Posterior cingulate gyrus (tissue), 11 donors: ENCODE measurements at regions not wholly inside any gene's neighbourhood (a gene's known extent, or its start where the extent isn't known, plus 50 kb on each side); places are given as distances from the start of the nearest gene placed in this dataset.

Source experiments
- DNase-seq, 10 donors: peaks; one replicate each; pipeline versions ENCODE4 v3.0.0 to v3.0.0-alpha.2; 2020 to 2021; ENCODE audit warnings: mixed read lengths in 3 of 10
- intact Hi-C: fragments of 100-400 bp; cut with DNase I; formaldehyde crosslinking; loops from one replicate; pipeline ENCODE4 v1.15.1; 2023

- intact Hi-C loops: no loop called here
- no peak for DNase-seq
Observed at GRCh38 chr1:4526747-4527146, 127.7 kb upstream of the AJAP1 start.

- intact Hi-C loops: no loop called here
- DNase-seq: peak in 5 of 10 donors; percentile 31 to 90 (median 39)
Observed at GRCh38 chr1:4527819-4528218, 126.6 kb upstream of the AJAP1 start.

GRCh38 chr1:4528590-4528989 lies 125.8 kb upstream of the AJAP1 start:
- intact Hi-C loops: no loop called here
- DNase-seq: no peak

DNA sequence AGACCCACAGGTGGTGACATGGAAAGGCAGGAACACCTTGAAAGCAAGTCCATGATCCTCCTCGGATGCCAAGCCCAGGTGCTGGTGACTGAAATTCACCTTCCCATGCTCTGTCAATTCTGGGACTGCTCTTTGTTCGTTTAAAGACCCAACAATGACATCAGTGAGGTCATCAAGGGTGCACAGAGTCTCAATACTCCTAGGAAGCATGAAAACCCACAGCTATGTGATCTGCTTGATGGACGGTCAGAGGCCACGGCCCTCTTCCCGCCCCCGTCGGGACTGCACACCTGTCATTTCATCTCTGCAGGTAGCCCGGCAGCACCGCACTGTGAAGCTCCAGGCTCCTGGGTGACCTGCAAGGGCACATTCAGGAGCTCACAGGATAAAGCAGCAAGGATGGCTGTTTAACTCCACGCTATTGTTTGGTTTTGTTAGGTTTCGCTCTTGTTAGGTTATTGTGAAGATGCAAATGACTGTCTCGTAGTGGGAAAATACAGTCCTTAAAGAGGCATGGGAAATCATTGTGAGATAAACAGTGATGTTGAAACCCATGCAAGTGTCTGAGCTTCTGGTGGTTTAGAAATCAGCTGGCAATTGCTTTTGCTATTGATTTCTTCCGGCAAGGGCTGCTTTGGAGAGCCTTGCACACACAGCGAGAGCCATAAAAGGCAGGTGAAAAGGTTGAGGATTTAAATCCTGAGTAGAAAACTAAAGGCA lies 124.8 kb upstream of the AJAP1 start:
- intact Hi-C loops: no loop called here
- DNase-seq: no peak

- no peak for DNase-seq
- intact Hi-C loops: no loop called here
Observed at GRCh38 chr1:4530166-4530785, 124.1 kb upstream of the AJAP1 start.

DNA sequence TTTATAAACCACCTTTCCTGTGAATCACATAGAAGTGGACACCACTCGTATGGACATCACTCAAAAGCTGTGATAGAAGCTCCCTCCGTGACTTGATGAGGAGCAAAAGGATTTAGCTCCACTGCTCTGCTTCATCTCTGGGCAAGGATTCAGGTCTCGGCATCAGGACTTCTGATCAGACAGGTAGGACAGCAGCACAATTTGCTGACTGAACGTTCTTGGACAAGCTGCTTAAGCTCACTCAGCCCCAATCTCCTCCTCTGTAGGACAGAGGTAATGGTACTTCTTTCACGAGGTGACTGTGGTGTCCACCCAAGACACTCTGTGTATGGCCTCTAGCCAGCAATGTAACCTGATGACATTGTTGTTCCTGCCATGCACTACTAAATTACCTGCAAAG lies 122.6 kb upstream of the AJAP1 start:
- no peak for DNase-seq
- intact Hi-C loops: no loop called here

DNA sequence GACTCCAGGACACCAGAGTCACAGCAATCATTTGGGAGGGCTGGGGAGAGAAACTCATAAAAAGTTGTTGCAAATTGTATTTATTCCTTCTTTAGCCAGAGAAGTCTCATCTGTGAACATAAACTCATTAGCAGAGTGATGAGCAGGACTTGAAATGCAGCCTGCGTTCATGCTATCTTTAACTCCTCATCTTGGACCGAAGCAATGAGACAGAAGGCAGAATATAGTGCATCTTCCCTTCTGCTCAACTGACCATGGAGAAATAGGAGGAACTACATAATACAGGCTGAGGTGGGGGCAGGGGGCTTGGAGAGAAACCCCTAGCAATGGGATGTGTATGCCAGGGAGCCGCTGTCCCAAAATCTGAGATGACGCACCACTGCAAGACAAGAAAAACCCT lies 121.8 kb upstream of the AJAP1 start:
- no peak for DNase-seq
- intact Hi-C loops: no loop called here

DNA sequence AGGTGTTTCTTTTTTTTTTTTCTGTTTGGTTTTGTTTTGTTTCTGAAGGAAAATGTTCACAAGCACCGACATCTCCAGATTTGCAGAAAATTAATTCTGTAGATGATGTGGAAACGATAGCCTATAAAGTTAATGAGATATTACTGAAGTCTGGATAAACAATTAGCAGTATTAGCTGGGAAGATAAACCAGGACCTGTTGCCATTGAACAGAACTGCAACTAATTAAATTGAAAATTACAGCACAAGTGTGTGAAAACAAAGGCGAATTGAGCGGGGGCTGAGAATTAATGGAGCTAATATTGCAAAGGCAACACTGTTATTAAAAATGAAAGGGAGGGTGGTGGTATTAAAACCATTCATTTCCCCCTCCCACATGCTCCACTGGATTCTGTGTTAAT lies 107.5 kb upstream of the AJAP1 start:
- intact Hi-C loops: no loop called here
- no peak for DNase-seq

DNA sequence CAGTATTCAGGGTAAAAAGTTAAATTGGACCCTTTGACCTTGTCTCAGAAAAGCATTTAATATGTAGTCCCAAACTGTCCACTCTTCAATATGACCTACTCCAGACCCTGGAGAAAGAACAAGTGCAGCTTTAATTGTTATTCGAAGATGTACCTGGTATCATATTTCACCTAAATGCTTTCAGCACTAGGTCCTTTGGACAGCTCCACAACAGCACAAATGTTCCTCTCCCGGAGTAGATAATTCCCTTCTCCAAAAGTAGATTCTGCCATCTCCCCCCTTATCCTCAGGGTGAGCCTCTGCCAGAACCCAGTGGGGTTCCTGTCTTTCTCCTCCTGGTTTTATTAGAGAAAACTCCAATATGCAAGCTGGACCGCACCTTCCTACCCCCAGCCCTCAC lies 104.5 kb upstream of the AJAP1 start:
- DNase-seq: no peak

GRCh38 chr1:4550941-4551340 lies 103.5 kb upstream of the AJAP1 start:
- intact Hi-C loops: no loop called here
- DNase-seq: no peak

More for the DNA sequence above, 104.5 kb upstream of the AJAP1 start:
- intact Hi-C loops: no loop called here

- intact Hi-C loops: no loop called here
- peak in 1 of 10 donors; percentile 31 for DNase-seq
Observed at GRCh38 chr1:4551706-4552105, 102.7 kb upstream of the AJAP1 start.

GRCh38 chr1:4553761-4554160 lies 100.6 kb upstream of the AJAP1 start:
- no peak for DNase-seq
- intact Hi-C loops: no loop called here

GRCh38 chr1:4554271-4554865 lies 100.0 kb upstream of the AJAP1 start:
- DNase-seq: no peak
- intact Hi-C loops: no loop called here

DNA sequence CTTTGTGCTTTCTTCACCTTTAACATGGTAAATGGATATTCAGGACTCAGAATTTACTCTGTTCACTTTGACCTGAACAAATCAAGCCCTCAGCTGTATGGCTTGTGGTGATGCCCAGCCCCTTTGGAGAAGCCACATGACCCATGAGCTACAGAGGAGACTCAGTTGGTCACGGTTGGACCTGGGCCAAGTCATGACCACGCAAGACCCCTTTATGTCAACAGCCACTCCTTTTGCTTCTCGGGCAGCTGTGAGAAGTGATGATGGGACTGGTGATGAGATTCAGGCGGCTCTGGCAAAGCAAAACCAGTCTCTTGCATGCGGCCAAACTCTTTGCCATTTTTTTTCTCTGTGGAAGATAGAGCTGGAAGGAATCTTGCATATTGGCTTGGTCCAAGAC lies 96.5 kb upstream of the AJAP1 start:
- intact Hi-C loops: no loop called here
- DNase-seq: peak in 1 of 10 donors; percentile 61

GRCh38 chr1:4561205-4561604 lies 93.2 kb upstream of the AJAP1 start:
- intact Hi-C loops: no loop called here
- peak in 1 of 10 donors; percentile 64 for DNase-seq

DNA sequence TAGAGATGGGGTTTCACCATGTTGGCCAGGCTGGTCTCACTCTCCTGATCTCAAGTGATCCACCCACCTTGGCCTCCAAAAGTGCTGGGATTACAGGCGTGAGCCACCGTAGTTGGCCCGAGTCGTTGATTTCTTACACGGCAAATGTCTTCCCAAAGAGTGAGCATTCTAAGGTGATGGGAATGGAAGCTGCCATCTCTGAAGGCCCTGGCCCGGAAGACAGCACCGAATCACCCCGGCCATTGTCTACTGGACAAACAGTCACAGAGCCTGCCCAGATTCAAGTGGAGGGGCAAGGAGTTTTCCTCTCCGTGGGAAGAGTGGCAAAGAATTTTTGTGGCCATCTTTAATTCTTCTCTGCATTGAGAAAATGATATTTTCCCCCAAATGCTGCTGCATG lies 92.1 kb upstream of the AJAP1 start:
- intact Hi-C loops: no loop called here

DNA sequence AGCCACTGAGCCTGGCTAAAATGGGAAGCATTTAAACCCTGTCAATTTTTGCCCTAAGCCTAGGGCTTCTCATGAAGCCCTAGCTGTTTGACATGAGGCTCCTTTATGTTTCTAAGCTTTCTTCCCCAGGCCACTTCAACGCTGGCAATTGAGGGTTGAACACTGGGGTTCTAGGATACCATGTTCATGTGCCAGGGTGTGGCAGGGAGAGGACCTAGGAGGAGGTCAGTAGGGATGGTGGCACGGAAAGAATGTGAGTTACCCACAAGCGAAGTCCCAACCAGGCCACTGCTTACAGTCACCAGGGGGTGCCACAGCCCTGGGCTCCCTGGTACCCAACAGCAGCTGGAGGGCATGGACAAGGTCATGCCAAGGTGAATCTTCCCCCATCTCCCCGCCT lies 90.8 kb upstream of the AJAP1 start:
- DNase-seq: no peak
- intact Hi-C loops: no loop called here

More for the DNA sequence above, 92.1 kb upstream of the AJAP1 start:
- peak in 1 of 10 donors; percentile 69 for DNase-seq

GRCh38 chr1:4564051-4564450 lies 90.4 kb upstream of the AJAP1 start:
- no peak for DNase-seq
- intact Hi-C loops: no loop called here

GRCh38 chr1:4565166-4565565 lies 89.2 kb upstream of the AJAP1 start:
- DNase-seq: no peak
- intact Hi-C loops: no loop called here

- intact Hi-C loops: no loop called here
- no peak for DNase-seq
Observed at GRCh38 chr1:4565801-4566449, 88.5 kb upstream of the AJAP1 start.

- intact Hi-C loops: no loop called here
- DNase-seq: no peak
Observed at GRCh38 chr1:4571263-4571662, 83.1 kb upstream of the AJAP1 start.

DNA sequence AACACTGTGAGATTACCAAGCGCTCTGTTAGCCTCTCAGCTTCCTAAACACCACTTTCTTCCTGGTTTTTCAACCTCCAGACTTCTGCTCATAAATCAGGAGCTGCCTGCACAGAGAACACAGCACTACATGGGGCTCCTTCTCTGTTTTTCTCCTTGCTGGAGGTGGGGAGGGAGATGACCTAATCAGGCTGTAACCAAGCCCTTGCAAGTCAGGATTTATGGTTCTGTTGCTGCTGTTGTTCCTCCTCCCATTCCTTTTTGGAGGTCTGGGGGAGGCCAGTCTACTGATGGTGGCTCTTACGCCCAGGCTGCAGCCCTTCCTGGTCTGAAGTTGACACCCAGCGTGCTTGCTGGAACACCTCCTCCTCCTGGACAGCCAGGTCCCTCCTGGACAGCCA lies 80.9 kb upstream of the AJAP1 start:
- intact Hi-C loops: no loop called here
- no peak for DNase-seq
